Neural cell (in vitro differentiated cells): ENCODE measurements at regions not wholly inside any gene's neighbourhood (a gene's known extent, or its start where the extent isn't known, plus 50 kb on each side); places are given as distances from the start of the nearest gene placed in this dataset.

Source experiments
- CTCF ChIP-seq: fragments of 450-650 bp; IDR thresholded peaks from 2 replicates; pipeline ENCODE4 v1.5.1; 2014; ENCODE audit warnings: antibody characterized with exemption, mild to moderate bottlenecking, moderate library complexity; ENCODE audit not compliant: poor library complexity, severe bottlenecking
- EP300 ChIP-seq: fragments of 450-650 bp; conservative IDR thresholded peaks from 2 replicates; pipeline ENCODE4 v1.6.1; 2014; ENCODE audit warnings: antibody characterized with exemption, mild to moderate bottlenecking, moderate library complexity; ENCODE audit not compliant: poor library complexity, severe bottlenecking
- EZH2 ChIP-seq: fragments of 200-600, 300-800 bp; shearing (Covaris generic), sonication (generic); IDR thresholded peaks from 2 replicates; pipeline ENCODE4 v1.6.1; 2014; ENCODE audit warnings: antibody characterized with exemption, low read length, borderline replicate concordance, mild to moderate bottlenecking; ENCODE audit not compliant: insufficient read depth, poor library complexity, severe bottlenecking
- POLR2AphosphoS5 ChIP-seq: IDR thresholded peaks from 2 replicates; pipeline ENCODE4 v1.6.1; 2012
- RAD21 ChIP-seq: fragments of 450-650 bp; conservative IDR thresholded peaks from 2 replicates; pipeline ENCODE4 v1.6.1; 2014; ENCODE audit warnings: antibody characterized with exemption, mild to moderate bottlenecking, moderate library complexity
- REST ChIP-seq: IDR thresholded peaks from 2 replicates; pipeline ENCODE4 v1.6.1; 2012; ENCODE audit warnings: borderline replicate concordance

DNA sequence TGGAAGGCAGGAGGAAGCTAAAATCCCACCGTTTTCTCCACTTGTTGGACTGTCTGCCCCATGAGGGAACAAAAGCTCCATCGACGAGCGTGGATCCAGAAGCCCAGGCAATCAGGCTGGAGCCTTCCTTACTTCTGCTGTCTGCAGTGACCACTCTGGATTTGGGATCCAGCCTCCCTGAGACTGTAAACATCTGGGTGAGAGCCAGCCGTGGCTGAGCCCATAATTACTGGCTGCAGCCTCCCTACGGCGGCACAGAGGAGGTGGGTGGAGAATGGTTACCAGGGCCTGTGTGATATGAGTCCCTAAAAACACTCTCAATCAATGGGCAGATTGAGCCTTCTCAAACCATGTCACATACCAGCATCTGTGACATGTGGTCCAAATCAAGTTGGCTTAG lies 158.2 kb downstream of the FOXL1 start:
- TF ChIP-seq CTCF, result no peak
- TF ChIP-seq EP300, result no peak
- no peak for TF ChIP-seq EZH2
- TF ChIP-seq POLR2AphosphoS5, result no peak
- no peak for TF ChIP-seq REST
- TF ChIP-seq RAD21, result no peak
